Natural killer cell treated with Interleukin-12 subunit alpha and Interleukin-12 subunit beta and Interleukin-15 and Interleukin-18, amount 100 ng/mL, for 72 hours (primary cell): ENCODE measurements at regions not wholly inside any gene's neighbourhood (a gene's known extent, or its start where the extent isn't known, plus 50 kb on each side); places are given as distances from the start of the nearest gene placed in this dataset.
"Not testable (repeated sequence)": the region's sequence is repeated elsewhere in the genome, so short reads cannot be mapped to it uniquely, and the experiment has no call there.

Experiments used
- ATAC-seq, 2 donors: fragments of 150-1000 bp; cut with Tn5 transposase in 1 of 2; sonication (Bioruptor Pico), chemical (Tn5 transposase) in 1 of 2; 2 replicates each; pipeline ENCODE4 v1.10.0; 2021
- DNase-seq: peaks from one replicate; pipeline ENCODE4 v3.0.0; 2022; ENCODE audit warnings: low spot score
- H3K27ac Mint-ChIP-seq, 2 donors: 1 replicate in 1 of 2; 2 replicates in 1 of 2; pipeline ENCODE4 v1.8.0; 2022; ENCODE audit warnings: mixed read lengths in 2 of 2, mild to moderate bottlenecking in 1 of 2, moderate library complexity in 1 of 2
- H3K27me3 Mint-ChIP-seq, 2 donors: 1 replicate in 1 of 2; 2 replicates in 1 of 2; pipeline ENCODE4 v1.8.0; 2022; ENCODE audit warnings: mixed read lengths in 2 of 2
- H3K36me3 Mint-ChIP-seq: one replicate; pipeline ENCODE4 v1.8.0; 2022; ENCODE audit warnings: mixed read lengths
- H3K4me1 Mint-ChIP-seq, 2 donors: 1 replicate in 1 of 2; 2 replicates in 1 of 2; pipeline ENCODE4 v1.8.0; 2022; ENCODE audit warnings: low read depth in 2 of 2, mixed read lengths in 2 of 2, mild to moderate bottlenecking in 1 of 2
- H3K4me3 Mint-ChIP-seq: one replicate; pipeline ENCODE4 v1.8.0; 2022; ENCODE audit warnings: mixed read lengths
- H3K9me3 Mint-ChIP-seq: 2 replicates; pipeline ENCODE4 v1.8.0; 2022; ENCODE audit warnings: mixed read lengths

DNA sequence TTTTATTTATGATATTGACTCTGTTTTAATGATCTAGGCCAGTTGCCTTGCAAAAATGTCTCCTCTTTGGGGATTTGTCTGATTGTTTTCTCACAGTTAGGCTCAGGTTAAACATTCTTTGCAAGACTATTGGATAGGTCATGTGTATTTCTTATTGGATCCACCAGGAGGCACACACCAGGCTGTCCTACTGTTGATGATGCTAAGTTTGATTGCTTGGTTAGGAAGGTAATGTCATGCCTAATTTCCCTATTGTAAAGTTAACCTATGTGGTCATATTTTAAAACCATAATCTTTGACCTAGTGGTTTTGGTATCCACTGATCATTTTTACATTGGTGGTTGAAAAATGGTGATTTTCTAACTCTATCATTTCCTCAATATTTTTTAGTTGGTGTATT lies 137.1 kb downstream of the BRMS1L start:
- Mint-ChIP-seq H3K36me3 (no peaks in the 10 kb centered on the region), H3K4me3 (no peak overlapping the region), H3K27me3 (no peaks in the 10 kb centered on the region), H3K27ac (no peak overlapping the region), H3K4me1 (no peaks in the 10 kb centered on the region), H3K9me3 (no peaks in the 10 kb centered on the region)
- ATAC-seq (no peak), DNase-seq (no peak)

DNA sequence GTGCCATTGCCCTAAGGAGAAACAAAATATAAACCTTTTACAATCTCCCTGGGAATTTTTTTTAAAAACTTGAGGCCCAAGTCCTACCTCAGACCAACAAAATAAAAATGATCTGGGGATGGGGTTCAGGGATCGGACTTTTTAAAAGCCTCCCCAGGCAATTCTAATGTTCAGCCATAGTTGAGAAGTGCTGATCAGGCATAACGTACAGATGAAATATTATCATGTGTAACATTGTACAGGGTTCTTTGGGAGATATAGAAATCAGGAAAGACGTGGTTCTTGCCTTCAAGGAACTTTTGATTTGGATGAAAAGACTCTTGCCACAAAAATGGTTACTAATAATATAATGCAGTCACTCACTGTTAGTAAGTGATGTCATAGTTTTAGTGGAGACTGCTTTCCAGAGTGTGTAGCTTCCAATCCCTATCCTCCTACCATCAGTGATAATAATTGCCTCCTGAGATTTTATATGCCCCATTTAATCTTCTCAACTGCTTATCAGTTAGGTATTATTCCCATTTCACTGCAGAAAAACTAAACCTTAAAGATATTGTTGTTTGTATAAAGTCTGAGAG lies 135.6 kb downstream of the BRMS1L start:
- Mint-ChIP-seq H3K9me3 (no peaks in the 10 kb centered on the region), H3K27me3 (no peaks in the 10 kb centered on the region), H3K4me3 (no peak overlapping the region), H3K4me1 (no peaks in the 10 kb centered on the region), H3K27ac (no peak overlapping the region), H3K36me3 (no peaks in the 10 kb centered on the region)
- no peak for DNase-seq
- no peak for ATAC-seq

- no peaks in the 10 kb centered on the region for H3K9me3 Mint-ChIP-seq
- no peak overlapping the region for H3K27ac Mint-ChIP-seq
- H3K4me3 Mint-ChIP-seq: no peak overlapping the region
- DNase-seq (no peak), ATAC-seq (no peak)
- no peaks in the 10 kb centered on the region for H3K4me1 Mint-ChIP-seq
- H3K27me3 Mint-ChIP-seq: peaks cover 0 to 2% of the 10 kb centered on the region in 2 donors
- no peaks in the 10 kb centered on the region for H3K36me3 Mint-ChIP-seq
Measured at GRCh38 chr14:35959835-35960234, 133.7 kb downstream of the BRMS1L start.

DNA sequence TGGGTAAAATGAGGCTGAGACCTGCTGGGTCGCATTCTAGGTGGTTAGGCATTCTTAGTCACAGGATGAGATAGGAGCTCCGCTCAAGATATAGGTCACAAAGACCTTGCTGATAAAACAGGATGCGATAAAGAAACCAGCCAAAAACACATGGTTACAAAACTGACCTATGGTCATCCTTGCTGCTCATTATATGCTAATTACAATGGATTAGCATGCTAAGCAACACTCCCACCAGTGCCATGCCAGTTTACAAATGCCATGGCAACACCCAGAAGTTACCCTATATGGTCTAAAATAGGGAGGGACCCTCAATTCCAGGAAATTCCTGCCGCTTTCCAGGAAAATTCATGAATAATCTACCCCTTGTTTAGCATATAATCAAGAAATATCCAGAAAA lies 132.4 kb downstream of the BRMS1L start:
- no peak overlapping the region for H3K4me3 Mint-ChIP-seq
- H3K27me3 Mint-ChIP-seq: peaks cover 0 to 2% of the 10 kb centered on the region in 2 donors
- no peaks in the 10 kb centered on the region for H3K36me3 Mint-ChIP-seq
- H3K4me1 Mint-ChIP-seq: no peaks in the 10 kb centered on the region
- no peak overlapping the region for H3K27ac Mint-ChIP-seq
- no peaks in the 10 kb centered on the region for H3K9me3 Mint-ChIP-seq
- ATAC-seq (no peak), DNase-seq (no peak)

- DNase-seq: no peak
- Mint-ChIP-seq H3K36me3 (no peaks in the 10 kb centered on the region), H3K27me3 (peaks cover 0 to 2% of the 10 kb centered on the region in 2 donors), H3K27ac (no peak overlapping the region), H3K9me3 (no peaks in the 10 kb centered on the region), H3K4me3 (no peak overlapping the region), H3K4me1 (no peaks in the 10 kb centered on the region)
- ATAC-seq: no peak
Measured at GRCh38 chr14:35956376-35957085, 130.4 kb downstream of the BRMS1L start.

- no peak overlapping the region for H3K4me3 Mint-ChIP-seq
- peaks cover 0 to 2% of the 10 kb centered on the region in 2 donors for H3K27me3 Mint-ChIP-seq
- no peaks in the 10 kb centered on the region for H3K36me3 Mint-ChIP-seq
- ATAC-seq (no peak), DNase-seq (no peak)
- H3K27ac Mint-ChIP-seq: no peak overlapping the region
- no peaks in the 10 kb centered on the region for H3K4me1 Mint-ChIP-seq
- H3K9me3 Mint-ChIP-seq: no peaks in the 10 kb centered on the region
Measured at GRCh38 chr14:35952584-35952983, 126.4 kb downstream of the BRMS1L start.

- Mint-ChIP-seq H3K4me1 (no peaks in the 10 kb centered on the region), H3K9me3 (no peaks in the 10 kb centered on the region), H3K27ac (no peak overlapping the region), H3K27me3 (no peaks in the 10 kb centered on the region), H3K4me3 (no peak overlapping the region), H3K36me3 (no peaks in the 10 kb centered on the region)
- no peak for ATAC-seq
- no peak for DNase-seq
Measured at GRCh38 chr14:35949920-35950513, 123.9 kb downstream of the BRMS1L start.

DNA sequence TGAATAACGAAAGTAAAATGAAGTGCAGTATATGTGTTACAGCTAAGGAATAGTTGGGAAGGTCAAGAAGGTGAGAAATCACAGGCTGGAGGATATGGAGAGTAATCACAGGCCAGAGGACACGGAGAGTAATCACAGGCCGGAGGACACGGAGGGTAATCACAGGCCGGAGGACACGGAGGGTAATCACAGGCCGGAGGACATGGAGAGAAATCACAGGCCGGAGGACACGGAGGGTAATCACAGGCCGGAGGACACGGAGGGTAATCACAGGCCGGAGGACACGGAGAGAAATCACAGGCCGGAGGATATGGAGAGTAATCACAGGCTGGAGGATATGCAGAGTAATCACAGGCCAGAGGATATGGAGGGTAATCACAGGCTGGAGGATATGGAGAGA lies 121.8 kb downstream of the BRMS1L start:
- H3K36me3 Mint-ChIP-seq: not testable (repeated sequence)

DNA sequence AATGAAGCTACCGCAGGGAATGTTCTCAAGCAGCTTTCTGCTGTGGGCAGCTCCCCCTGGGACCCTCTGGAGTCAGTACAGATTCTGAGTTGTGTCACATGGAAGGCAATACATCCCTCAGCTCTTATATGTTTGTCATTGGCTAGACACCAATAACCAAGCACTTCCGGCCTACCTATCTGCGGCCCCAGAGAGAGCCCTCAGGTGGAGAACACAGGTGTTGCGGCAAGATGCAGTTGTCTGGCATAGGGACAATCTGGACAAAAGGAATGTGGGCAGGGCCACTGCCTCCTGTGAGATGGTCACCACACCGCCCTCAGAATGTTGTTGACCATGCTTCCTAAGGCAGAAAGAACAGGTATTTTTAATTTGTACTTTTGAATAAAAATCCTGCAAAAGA lies 118.7 kb downstream of the BRMS1L start:
- Mint-ChIP-seq H3K27me3 (peaks cover 0 to 8% of the 10 kb centered on the region in 2 donors), H3K36me3 (no peaks in the 10 kb centered on the region), H3K27ac (no peak overlapping the region), H3K9me3 (no peaks in the 10 kb centered on the region), H3K4me1 (no peaks in the 10 kb centered on the region), H3K4me3 (no peak overlapping the region)
- no peak for ATAC-seq
- DNase-seq: no peak

More for the DNA sequence above, 121.8 kb downstream of the BRMS1L start:
- H3K9me3 Mint-ChIP-seq, H3K4me1 Mint-ChIP-seq, H3K4me3 Mint-ChIP-seq, ATAC-seq, H3K27me3 Mint-ChIP-seq, DNase-seq, H3K27ac Mint-ChIP-seq: not testable (repeated sequence)

- H3K36me3 Mint-ChIP-seq: no peaks in the 10 kb centered on the region
- no peak for ATAC-seq
- H3K27ac Mint-ChIP-seq: no peak overlapping the region
- no peak for DNase-seq
- peaks cover 7 to 19% of the 10 kb centered on the region in 2 donors for H3K27me3 Mint-ChIP-seq
- no peaks in the 10 kb centered on the region for H3K4me1 Mint-ChIP-seq
- H3K9me3 Mint-ChIP-seq: no peaks in the 10 kb centered on the region
- peak overlapping the region; percentile 28 for H3K4me3 Mint-ChIP-seq
Measured at GRCh38 chr14:35940291-35940690, 114.2 kb downstream of the BRMS1L start.

GRCh38 chr14:35938770-35939169 lies 112.6 kb downstream of the BRMS1L start:
- Mint-ChIP-seq H3K9me3 (no peaks in the 10 kb centered on the region), H3K27me3 (peaks cover 7 to 12% of the 10 kb centered on the region in 2 donors), H3K4me3 (no peak overlapping the region), H3K27ac (no peak overlapping the region), H3K36me3 (no peaks in the 10 kb centered on the region), H3K4me1 (no peaks in the 10 kb centered on the region)
- no peak for ATAC-seq
- DNase-seq: no peak

- Mint-ChIP-seq H3K27ac (peak overlapping the region in 1 of 2 donors; percentile 28), H3K27me3 (peaks cover 12 to 14% of the 10 kb centered on the region in 2 donors), H3K36me3 (no peaks in the 10 kb centered on the region), H3K4me3 (peak overlapping the region; percentile 48), H3K9me3 (peaks cover 3% of the 10 kb centered on the region), H3K4me1 (peaks cover 5 to 6% of the 10 kb centered on the region in 2 donors)
- ATAC-seq (peak in 1 of 2 donors; percentile 57), DNase-seq (no peak)
Measured at GRCh38 chr14:35934499-35934898, 108.4 kb downstream of the BRMS1L start.

GRCh38 chr14:35932659-35933159 lies 106.6 kb downstream of the BRMS1L start:
- Mint-ChIP-seq H3K27me3 (peaks cover 5 to 6% of the 10 kb centered on the region in 2 donors), H3K27ac (peak overlapping the region in 1 of 2 donors; percentile 13)
- ATAC-seq: no peak

DNA sequence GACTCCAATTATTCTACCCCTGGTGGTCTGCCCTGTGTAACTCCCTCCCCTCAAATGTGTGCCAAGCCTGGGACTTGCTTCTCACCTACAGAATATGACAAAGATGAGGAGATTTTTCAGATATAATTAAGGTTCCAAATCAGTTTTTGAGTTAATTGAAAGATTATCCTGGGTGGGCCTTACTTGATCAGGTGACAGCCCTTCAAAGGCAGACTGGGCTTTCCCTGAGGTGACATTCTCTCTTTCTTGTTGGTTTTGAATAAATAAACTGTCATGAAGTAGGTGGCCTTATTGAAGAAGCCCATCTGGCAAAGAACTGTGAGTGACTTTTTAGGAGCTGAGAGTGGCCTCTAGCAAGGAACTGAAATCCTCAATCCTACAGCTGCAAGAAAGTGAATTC lies 106.0 kb downstream of the BRMS1L start:
- peaks cover 3% of the 10 kb centered on the region for H3K9me3 Mint-ChIP-seq
- no peak overlapping the region for H3K4me3 Mint-ChIP-seq
- H3K36me3 Mint-ChIP-seq: no peaks in the 10 kb centered on the region
- ATAC-seq (no peak), DNase-seq (no peak)
- H3K4me1 Mint-ChIP-seq: peaks cover 5 to 6% of the 10 kb centered on the region in 2 donors
- H3K27ac Mint-ChIP-seq: no peak overlapping the region
- peaks cover 5 to 6% of the 10 kb centered on the region in 2 donors for H3K27me3 Mint-ChIP-seq

More at GRCh38 chr14:35932659-35933159, 106.6 kb downstream of the BRMS1L start:
- H3K4me3 Mint-ChIP-seq: peak overlapping the region; percentile 47
- H3K36me3 Mint-ChIP-seq: no peaks in the 10 kb centered on the region
- H3K4me1 Mint-ChIP-seq: peaks cover 5 to 6% of the 10 kb centered on the region in 2 donors
- H3K9me3 Mint-ChIP-seq: peaks cover 3% of the 10 kb centered on the region
- no peak for DNase-seq
